ENCODE measurements at regions not wholly inside any gene's neighbourhood (a gene's known extent, or its start where the extent isn't known, plus 50 kb on each side); places are given as distances from the start of the nearest gene placed in this dataset.

DNA sequence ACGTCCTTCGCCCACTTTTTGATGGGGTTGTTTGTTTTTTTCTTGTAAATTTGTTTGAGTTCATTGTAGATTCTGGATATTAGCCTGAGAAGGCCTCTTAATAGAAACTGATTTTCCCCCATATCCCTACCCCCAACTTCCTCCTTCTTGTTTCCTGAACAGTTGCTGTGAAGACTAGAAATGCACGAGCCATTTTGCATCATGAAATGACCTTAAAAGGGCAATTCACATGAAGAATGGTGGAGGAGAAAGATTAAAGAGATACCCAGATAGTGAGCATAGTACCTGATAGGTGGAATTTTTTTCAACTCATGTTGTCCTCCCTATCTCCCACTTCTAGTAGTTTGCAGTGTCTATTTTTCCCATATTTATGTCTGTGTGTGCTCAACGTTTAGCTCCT lies 55.2 kb upstream of the KCNH8 start:
- DNase-seq: no peak

DNA sequence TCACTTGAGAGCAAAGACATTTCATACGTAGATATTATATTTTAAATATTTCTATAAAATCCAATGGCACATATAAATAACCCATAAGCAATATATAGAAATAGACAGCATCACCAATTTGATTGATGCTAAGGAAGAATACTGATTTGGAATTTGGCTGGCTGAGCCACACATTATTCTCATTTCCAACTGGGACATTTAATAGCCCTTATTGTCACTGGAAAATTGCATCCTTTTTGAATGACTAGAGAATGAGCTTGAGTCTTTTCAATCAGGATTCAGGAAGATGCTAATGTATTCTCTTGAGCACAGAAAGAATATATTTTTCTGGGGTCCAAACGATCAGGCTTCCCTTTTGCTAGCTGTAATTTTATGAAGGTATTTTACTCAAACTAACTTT lies 70.9 kb upstream of the KCNH8 start:
- DNase-seq: no peak

DNA sequence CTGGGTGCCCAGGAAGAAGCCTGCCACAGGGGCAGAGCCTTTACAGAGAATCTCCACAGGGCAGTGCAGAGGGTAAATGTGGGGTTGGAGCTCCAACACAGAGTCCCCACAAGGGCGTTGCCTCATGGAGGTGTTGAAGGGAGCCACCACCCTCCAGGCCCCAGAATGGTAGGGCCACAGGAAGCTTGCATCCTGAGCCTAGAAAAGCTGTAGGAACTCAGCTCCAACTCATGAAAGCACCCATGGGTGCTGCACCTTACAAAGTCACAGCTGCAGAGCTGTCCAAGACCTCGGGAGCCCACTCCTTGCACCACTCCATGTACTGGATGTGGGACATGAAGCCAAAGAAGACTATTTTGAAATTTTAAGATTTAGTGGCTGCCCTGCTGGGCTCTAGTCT lies 73.3 kb upstream of the KCNH8 start:
- no peak for DNase-seq

DNA sequence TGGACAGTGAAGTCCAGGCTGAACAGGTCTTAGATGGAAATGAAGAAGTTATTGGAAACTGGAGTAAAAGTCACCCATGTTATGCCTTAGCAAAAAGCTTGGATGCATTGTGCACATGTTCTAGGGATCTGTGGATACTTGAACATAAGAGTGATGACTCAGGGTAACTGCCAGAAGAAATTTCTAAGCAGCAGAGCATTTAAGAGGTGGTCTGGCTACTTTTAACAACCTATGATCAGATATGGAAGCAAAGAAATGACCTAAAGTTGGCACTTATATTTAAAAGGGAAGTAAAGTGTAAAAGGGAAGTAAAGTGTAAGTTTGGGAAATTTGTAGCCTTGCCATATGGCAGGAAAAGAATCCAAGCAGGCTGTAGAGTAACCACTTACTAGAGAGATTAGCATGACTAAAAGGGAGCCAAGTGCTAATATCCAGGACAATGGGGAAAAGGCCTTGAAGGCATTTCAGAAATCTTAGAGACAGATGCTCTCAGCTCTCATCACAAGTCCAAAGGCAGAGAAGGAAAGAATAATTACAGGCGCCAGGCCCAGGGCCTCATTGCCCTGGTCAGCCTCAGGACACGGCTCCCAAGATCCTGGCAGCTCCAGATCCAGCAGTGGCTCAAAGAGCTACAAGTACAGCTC lies 73.9 kb upstream of the KCNH8 start:
- DNase-seq: no peak

DNA sequence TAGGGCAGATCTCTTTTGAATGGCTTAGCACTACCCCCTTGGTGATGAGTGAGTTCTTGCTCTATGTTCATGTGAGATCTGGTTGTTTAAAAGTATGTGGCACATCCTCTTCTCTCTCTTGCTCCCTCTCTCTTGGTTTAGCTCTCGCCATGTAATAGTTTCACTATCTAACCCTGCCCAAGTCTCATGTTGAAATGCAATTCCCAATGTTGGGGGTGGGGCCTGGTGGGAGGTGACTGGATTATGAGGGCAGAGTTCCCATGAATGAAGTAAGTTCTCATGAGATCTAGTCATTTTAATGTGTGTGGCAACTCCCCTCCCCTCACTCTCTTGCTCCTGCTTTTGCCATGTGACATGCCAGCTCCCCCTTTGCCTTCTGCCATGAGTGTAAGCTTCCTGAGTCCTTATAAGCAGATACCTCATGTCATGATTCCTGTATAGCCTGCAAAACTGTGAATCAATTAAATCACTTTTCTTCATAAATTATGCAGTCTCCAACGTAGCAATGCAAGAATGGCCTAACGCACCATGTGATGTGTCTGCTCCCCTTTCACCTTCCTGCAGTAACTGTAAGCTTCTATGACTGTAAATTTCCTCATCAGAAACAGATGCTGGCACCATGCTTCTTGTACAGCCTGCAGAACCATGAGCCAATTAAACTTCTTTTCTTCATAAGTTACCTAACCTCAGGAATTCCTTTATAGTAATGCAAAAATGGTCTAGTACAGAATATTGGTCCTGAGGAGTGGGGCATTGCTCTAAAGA lies 74.8 kb upstream of the KCNH8 start:
- no peak for DNase-seq

DNA sequence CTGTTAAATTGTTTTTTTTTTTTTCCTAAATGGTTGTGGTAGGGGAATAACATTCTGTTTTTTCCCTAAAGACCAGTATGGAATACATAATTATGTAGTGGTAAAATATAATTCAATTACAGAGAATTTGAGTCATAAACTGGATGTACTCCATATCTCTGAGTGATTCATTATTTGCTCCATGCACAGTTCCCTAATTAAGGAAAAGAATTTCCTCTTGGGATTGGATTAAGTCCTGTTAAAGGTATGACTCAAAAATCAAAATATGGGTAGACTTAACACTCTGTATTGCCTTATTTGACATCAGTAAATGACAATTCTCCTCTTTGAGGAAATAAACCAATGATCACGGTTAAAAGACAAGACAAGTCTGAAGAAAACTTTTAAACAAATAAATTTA lies 78.0 kb upstream of the KCNH8 start:
- DNase-seq: no peak

DNA sequence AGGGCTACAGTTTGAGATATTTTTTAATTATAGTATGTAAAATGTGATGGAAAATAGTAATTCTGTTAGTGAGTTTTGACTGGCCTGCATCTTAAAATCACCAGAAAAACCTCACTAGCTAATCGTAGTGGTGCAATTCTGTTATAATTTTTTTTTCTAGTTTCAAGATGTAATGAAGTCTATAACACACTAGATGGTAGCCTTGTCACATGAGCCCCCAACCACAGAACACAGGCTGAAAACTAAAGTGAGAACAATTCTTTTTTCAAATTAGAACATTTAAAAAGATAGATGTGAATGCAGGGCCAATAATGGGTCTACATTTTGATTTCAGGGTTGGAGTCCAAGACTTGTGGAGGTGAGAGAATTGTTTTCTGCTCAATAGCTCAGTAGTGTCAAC lies 83.3 kb upstream of the KCNH8 start:
- DNase-seq: no peak

DNA sequence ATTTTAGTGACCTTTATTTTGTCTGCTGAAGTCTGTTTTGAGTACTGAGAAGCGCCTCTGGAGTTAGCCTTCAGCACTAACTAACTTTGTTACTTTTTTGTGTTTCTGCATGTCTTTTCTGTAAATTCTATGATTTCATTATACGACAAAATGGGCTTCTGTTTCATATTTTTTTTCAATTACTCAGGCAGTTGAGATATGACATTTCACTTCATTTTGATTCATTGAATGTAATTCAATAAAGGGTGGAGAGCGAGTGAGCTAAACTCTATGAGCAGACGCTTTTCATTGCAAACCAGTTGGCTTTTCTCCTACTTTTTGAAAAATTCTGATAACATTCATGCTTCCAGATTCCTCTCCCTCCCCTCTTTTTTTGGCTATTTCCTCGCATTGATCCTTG lies 84.4 kb upstream of the KCNH8 start:
- DNase-seq: no peak

DNA sequence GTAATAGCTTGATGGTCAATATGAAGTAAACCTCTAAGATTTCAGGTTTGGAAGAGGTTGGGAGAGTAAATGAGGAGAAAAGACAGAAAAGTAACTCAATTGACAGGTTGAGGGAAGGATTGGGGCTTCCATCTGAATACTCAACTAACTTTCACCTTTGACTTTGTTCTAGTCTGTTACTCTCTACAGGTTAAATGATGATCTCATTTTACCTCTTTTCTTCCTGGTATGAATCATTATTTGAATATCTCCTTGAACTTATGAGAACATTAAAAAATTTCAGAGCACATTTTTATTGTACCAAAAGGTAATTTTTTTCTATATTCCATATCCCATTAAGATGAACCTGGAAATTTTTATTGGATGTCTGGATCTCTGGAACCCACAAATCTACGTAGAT lies 87.9 kb upstream of the KCNH8 start:
- DNase-seq: no peak

DNA sequence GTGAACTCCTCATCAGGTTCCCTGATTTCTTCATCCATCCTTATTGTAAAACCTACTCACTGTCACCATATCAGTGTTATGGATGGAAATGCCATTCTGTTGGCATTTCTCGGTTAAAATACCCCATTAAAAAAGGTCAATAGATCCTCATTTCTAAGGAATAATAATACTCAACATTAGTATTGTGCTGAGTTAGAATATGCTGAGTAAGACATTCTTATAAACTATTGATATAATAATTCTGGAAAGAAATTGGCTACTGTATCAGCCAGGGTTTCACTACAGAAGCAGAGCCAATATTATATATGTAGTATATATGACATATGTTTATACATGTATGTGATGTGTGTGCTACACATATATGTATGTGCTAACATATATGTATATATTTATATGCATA lies 95.4 kb upstream of the KCNH8 start:
- DNase-seq: no peak

DNA sequence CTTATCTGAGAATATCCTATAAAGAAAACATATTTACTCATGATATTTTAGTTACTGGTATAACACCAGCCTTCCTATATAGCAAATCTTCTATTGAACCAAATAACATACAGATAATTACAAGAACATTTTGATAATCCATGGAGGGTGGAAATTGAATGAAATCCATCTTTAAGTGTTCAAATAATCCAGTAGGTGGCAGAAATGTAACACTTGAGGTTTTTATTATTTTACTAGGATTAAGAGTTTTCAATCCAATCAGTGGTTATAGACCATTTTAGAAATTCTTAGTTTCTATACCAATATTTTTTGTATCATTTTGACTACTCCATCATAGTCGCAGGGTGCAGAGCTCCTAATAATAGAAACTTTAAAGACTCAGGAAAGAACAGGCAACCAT lies 101.9 kb upstream of the KCNH8 start:
- DNase-seq: no peak

DNA sequence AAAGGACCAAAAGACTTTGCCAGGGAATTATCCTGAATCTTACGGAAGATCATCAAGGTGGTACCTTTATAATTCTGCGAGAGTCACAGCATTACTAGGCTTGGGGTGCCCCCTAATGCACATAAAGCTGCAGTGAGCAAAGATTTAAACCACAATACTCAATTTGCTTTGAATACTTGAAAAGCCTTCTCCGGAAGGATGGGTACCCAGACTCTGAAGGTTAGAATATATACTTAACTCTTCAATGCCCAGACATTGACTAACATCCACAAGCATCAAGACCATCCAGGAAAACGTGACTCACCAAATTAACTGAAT lies 117.8 kb upstream of the KCNH8 start:
- DNase-seq: no peak

DNA sequence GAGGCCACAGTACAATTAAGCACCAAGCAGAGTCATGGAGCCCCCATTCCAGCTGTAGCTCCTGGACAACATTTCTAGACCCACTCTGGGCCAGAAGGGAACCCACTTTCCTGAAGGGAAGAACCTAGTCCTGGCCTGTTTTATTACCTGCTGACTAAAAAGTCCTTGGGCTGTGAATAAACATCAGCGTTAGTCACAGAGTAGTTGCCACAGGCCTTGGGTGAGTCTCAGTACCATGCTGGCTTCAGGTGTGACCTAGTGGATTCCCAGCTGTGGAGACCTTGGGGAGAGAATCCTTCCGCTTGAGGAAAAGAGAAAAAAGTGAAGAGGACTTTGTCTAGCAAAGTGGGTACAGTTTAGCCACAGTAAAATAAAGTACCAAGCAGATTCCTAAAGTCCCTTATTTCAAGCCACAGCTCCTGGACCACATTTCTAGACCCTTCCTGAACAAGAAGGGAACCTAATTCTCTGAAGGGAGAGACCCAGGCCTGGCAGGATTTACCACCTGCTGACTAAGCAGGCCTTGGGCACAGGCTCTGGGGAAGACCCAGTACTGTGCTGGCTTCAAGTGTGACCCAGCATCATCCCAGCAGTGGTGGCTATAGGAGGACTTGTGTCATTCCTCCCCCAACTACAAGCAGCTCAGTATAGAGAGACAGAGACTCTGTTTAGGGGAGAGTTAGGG lies 118.3 kb upstream of the KCNH8 start:
- no peak for DNase-seq

DNA sequence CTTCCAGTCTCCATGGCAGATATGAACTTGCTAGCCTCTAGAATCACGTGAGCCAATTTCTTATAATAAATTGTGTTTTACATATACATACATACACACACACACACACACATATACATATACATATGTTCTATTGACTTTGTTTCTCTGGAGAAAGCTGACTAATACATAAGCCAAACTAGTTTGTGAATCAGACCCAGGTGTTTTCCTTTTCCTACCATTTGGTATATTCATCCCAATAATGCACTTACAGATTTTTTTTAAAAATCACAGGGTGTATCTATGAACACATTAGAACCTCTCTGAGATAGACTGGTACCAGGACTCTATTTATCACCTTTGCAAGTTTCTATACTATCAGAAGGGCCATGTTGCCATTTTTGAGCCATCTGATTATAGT lies 122.9 kb upstream of the KCNH8 start:
- DNase-seq: no peak

DNA sequence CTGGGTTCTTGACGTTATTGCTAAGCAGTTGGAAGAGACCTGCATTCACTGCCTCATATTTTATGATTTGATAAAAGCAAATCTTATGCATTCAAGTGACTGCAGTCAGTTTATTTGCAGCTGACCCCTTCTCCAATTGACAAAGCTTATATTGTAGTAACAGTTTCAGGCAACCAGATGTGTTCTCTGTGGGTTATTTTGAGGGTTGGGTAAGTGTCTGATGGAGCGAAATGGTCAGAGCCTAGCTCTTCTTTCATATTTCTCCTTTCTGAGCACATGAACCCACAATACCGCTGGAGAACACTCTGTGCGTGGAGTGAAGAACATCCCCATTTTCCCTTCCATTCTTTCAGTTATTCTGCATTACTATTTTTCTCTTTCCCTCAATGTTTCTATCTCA lies 125.8 kb upstream of the KCNH8 start:
- DNase-seq: no peak

DNA sequence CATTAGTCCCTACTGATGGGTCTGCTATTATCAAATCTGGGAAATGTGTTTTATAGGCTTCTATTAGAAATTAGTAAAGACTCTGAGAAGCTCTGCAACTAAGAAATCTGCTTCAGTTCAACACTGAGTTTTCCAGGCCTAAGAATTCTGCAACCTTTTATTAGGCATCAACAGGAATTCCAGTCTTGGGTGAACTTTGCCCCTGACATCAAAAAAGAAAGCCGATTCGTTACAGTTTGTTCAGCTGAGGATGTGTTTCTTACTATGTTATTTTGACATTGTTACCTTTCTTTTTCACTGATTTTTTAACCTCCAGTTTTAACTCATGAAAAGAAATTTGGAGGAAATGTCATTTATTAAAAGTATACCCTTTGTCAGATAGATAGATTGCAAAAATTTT lies 131.5 kb upstream of the KCNH8 start:
- DNase-seq: no peak

DNA sequence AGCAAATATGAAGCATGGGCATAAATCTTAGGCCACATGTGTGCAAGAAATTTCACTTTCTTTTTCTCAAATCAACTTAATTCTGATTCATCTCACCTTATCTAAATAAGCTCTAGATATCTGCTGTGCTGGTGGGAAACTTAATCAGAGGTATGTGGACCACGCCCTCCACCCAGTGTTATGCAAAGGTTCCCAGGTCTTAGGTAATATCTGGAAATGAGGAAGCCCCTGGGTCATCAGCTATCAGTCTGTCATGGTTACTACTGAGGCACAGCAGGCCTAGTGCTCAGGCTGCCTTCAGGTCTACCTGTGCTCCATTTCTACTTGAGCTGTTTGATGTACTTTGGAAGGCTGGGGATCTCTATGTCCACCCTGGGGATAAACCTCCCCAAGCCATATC lies 134.4 kb upstream of the KCNH8 start:
- DNase-seq: no peak

DNA sequence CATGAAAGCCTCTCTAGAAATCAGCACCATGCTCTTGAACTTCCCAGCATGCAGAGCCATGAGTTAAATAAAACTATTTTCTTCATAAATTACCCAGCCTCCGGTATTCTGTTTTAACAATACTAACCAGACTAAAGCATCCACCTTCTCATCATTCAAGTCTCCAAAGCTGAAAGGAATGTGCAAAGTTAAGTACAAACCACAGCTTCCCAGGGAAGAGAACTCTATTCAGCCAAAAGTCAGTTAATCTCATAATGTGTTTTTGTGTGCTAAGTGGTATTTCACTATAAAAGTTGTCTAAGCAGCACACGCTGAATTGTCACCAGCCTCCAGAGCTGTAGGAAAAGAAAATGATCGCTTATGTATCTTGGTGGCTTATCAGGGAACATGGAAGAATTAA lies 135.5 kb upstream of the KCNH8 start:
- no peak for DNase-seq

DNA sequence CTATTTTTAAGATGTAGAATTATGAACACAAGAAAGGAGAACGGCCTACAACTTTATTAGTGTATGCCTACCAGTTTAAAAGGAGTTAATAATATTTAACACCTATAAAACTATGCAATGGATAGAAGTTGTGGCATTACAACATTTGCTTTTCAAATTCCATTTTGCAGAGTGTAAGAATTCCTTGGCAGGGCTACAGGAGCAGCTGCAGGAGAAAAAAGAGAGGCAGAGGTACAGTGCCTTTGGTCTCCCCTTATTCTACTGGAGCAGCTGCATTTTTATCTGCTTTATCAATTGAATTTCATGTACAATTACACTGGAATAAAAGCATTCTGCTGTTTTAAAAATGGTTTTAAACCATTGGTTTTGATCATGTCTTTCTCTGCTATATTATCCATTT lies 145.7 kb upstream of the KCNH8 start:
- no peak for DNase-seq

DNA sequence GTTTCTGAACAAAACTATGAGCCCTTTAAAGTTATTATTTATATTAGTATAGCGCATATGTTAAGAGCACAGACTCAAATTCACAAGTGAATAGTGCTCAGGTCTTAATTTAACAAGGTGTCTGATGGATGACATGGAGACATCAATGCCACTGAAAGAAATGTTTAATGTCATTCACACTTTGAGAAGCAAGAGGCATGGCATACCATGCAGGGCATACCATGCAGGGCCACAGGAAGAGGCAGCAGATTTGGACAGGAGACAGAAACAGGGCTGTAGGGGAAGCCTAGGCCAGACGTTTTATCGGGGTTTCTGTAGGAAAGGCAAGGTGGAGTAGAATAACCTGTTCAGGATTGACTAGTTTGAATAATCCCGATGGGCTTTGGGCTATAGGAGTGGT lies 150.2 kb upstream of the KCNH8 start:
- no peak for DNase-seq

DNA sequence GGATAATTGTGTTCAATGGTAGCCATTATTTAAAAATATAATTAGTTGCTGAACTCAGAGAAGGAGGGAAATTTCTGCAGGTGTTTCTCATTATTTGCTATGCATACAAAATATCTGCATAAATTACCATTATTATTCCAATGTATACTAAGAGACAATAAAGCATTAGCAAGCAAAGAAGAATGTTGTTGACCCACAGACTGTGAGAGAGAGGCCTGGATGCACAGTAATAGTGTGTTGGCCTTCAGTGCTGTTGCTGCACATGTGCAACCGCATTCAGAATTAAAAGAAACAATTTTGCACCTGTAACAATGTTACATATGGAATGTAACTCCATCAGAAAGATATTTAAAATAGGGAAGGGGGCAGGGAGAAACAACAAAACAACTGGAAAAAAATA lies 155.6 kb upstream of the KCNH8 start:
- DNase-seq: no peak

DNA sequence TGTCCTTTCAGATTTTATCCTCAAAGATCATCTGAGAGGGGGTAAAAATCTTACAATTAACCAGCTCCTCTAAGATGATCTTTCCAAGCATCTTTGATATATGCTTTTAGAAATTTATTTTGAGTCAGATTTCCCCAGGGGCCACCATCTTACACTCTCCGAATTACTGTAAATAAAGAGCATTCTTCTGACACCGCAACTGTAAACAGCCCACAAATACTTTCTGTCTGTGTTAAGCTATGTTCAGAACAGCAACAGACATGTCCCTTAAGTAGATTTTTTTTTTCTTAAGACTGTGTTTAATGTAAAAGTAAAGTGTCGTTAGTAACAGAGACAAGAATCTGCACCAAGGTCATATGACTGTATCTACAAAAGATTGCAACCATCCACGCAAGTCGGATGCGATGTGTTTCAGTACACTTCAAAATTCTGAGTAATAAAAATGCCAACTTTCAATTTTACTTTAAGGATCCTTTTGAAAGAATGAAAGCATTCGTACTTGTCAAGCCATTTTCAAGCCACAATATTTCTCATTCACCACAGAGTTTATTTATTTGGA lies 159.0 kb upstream of the KCNH8 start:
- DNase-seq: no peak

DNA sequence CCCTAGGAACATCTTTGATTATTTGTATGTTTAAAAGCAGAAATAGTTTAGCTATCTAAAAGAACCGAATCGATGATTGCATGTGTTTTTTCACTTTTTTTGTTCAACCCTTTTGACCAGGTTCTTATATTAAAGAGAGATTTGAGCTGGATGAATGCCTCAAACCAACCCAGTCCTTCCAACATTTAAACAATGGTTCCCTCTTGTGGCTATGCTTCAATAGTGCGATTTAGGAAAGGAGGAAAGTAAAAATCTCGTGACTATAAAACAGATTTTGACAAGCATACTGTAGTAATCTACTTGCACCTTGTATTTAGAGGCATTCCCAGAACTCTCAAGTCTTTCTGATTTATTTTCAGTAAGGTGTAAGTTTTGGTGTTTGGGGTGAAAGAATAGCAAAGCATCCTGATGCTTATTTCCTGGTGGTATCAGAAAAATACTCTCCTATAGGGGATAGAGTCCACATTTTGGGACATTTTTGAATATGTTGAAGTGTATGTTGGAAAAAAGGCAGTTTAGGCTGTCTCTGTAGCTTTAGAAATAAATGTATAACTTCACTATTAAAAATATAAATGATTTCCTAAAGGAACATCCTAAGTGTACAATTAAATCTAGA lies 159.6 kb upstream of the KCNH8 start:
- DNase-seq: peak; percentile 23

DNA sequence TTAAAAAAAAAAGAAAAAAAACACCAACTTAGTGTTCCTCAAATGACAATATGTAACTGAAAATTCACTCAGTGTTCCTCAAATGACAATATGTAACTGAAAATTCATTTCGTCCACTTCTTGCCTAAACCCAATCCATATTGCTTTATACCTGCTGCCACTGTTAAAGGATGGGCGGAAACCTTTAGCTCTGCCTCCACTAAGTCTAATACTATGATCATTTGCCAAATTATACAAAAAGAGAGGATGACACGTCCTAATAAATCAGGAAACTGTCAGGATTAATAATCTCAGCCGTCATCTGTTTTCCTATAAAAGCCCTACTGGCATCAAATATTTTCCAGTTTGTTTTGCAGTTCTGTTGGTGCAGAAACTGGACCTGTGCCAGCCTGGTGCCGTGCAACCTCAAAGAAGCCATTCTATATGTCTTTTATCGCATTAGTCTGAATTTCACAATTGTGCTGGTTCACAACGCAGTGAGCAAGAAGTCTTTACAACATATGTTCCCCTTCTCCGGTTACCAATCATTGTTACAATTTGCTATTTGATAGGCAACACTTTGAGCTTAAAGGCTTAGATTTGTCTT lies 160.4 kb upstream of the KCNH8 start:
- no peak for DNase-seq

Data from NCI-H2227 treated with DMSO at 0.1 percent for 48 hours (cell line).